Stimulated activated CD8-positive, alpha-beta memory T cell treated with anti-CD3 and anti-CD28 coated beads, Interleukin-4, amount 100 ng/mL, for 4 hours (primary cell): ENCODE measurements at regions not wholly inside any gene's neighbourhood (a gene's known extent, or its start where the extent isn't known, plus 50 kb on each side); places are given as distances from the start of the nearest gene placed in this dataset.
"Not testable (repeated sequence)": the region's sequence is repeated elsewhere in the genome, so short reads cannot be mapped to it uniquely, and the experiment has no call there.

Experiments used
- DNase-seq, 2 donors: peaks; one replicate each; pipeline ENCODE4 v3.0.0-alpha.2; 2020; ENCODE audit warnings: low read depth in 2 of 2, low spot score in 1 of 2

GRCh38 chr21:35478161-35479064, 429.3 kb upstream of the RUNX1 start:
- DNase-seq: no peak

GRCh38 chr21:35477622-35478021, 428.5 kb upstream of the RUNX1 start:
- no peak for DNase-seq

DNA sequence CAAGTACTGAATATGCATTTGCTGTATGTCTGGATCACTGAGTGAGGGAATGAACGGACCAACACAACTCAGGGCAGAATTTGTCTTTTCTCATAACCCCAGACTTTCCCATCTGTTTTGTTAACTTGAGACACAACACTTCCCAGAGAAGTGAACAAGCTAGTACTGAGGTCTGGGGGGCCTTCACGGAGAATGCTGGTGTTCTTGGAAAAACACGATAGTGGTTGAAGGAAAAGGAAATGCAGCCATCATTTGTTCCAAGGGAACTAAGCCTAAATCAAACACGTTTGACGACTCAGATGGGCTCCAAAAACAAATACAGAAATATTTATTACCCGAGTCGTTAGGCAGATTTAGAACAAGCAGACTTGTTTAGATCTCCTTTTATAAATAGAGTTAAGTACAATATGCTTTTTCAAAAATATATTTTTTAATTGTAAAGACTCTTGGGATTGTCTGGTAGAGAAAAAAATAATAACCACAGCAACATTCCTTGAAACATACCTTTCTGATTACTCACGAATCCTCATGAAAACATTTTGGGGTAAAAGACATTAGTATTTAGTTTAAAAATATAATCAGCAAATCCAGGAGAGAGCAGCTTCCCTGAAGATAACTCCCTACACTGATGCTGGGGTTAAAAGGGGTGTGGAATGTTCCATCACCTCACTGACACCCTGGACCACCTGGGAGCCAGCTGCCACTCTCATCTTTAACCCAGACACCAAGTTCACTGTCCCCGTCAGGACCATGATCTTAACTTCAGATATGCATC, 427.7 kb upstream of the RUNX1 start:
- no peak for DNase-seq

DNA sequence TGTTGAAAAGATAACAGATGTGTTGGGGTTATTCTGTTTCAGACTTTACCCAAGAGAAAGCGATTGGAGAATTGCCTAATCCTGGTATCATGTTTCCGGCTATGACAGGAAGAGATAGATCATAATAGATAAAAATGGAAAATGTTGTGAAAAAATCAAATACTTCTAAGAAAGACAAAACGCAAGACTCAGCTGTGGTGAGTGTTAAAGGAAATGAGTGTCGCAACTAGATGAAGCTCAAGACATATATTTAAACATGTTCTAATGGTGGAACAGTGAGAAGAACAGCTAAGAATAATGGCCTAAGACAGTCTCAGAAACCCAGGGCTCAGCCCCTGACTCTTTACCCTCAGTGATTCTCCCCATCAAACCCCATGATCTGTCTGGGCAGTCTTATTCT, 426.7 kb upstream of the RUNX1 start:
- DNase-seq: no peak

GRCh38 chr21:35475009-35475408, 425.9 kb upstream of the RUNX1 start:
- no peak for DNase-seq

- DNase-seq: no peak
These were observed 424.4 kb upstream of the RUNX1 start for GRCh38 chr21:35473496-35473895.

- DNase-seq: no peak
These were observed 421.4 kb upstream of the RUNX1 start for GRCh38 chr21:35470522-35470921.

DNA sequence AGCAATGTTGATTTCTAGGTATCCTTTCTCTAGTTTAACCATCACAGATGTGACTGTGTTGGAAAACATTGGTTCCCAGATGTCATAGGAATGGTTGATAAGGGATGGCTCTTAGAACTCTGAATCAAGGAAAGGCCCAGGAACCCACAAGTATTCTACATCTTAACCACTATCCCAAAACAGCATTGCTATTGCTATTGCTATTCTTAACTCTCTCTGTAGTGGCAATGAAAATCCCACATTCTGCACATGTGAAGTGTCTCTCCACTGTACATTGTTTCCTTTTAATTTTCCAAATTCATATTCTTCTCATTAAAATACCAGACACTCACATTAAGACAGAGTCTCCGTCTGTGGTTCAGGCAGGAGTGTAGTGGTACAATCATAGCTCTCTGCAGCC, 420.4 kb upstream of the RUNX1 start:
- no peak for DNase-seq

DNA sequence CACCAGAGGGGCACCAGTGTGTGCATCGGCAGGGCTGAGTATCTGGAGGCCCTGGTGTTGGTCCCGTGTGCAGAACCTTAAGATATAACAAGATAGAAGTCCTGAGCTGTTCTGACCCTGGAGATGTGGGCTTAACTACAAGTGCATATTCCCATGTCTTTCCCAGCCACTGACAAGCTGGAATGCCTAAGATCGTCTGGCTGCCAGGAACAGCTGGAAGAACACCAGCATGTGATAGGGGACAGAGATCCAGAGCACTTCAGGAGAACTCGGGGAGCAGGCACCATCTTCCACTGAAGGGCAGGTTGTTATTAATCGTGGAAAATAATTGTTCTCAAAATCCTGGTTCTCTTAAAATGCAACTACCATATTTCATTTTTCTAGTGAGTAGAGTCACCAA, 419.9 kb upstream of the RUNX1 start:
- no peak for DNase-seq

DNA sequence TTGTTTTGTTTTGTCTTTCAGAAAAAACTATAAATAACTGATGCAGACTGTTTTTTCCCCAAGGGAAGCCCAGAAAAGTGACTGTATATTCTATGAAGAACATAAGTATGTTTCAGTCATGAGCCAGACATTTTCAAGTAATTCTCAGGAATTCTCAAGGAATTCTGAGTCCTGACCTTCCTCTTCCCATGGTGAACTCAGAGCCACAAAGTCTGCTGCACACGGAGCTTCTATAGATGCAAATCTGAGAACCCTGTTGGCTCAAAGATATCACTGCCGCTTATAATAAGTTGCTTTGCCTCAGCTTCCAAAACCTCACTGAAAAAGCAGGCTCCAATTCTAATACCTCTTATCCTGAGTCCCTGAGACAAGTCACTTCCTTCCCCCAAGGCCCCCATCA, 418.5 kb upstream of the RUNX1 start:
- DNase-seq: no peak

- DNase-seq: not testable (repeated sequence)
These were observed 417.6 kb upstream of the RUNX1 start for GRCh38 chr21:35466681-35467080.

- no peak for DNase-seq
These were observed 416.6 kb upstream of the RUNX1 start for GRCh38 chr21:35465741-35466140.

GRCh38 chr21:35461700-35462099, 412.6 kb upstream of the RUNX1 start:
- DNase-seq: no peak

DNA sequence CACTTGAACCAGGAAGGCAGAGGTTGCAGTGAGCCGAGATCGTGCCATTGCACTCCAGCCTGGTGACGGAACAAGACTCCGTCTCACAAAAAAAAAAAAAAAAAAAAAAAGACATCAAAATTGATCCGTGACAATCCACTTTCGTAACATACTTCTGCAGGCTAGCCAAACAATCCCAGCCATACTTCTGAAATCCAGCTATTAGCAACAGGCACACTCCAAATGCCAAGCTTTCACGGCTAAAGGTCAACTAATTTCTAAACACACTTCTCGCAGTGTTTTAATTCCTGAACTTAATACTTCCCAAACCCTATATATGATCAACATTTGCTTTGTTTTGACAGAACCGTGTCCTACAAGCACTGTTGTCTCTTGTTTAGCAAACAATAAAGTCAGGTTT, 411.3 kb upstream of the RUNX1 start:
- DNase-seq: no peak

GRCh38 chr21:35458405-35458804, 409.3 kb upstream of the RUNX1 start:
- DNase-seq: no peak

- no peak for DNase-seq
These were observed 408.1 kb upstream of the RUNX1 start for GRCh38 chr21:35457097-35457804.

GRCh38 chr21:35451276-35451675, 402.2 kb upstream of the RUNX1 start:
- DNase-seq: no peak

- DNase-seq: no peak
These were observed 401.7 kb upstream of the RUNX1 start for GRCh38 chr21:35450830-35451229.

GRCh38 chr21:35449846-35450245, 400.7 kb upstream of the RUNX1 start:
- DNase-seq: no peak

DNA sequence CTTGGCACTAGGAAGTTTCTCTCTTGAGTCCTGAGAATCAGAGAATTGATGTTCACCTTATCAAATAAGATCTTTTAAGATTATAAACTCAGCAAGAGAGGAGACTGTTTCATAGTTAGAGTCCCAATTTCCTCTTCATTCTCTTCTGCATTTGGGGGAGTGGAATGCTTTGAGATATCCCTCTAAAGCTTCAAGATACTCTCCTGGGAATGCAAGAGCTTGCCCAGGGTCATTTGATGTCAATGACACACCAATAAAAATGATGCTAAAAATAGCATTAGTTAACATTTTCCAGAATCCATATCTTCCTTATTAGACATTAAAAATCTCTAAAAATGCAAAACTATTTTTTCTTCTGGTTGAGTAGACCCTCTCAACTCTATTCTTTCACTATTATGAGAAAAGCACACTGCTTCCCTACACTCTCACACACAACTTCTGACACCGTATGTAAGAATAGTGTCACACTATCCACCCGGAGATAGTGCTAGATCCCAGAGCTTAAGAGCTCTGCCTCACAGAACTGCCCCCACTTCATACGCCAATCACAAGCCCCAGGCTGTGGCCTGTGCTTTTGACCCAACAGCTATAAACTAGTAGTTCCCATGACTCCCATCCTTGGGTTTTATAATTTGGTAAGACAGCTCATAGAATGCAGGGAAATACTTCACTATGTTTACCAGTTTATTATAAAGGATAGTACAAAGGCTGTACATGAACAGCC, 399.9 kb upstream of the RUNX1 start:
- no peak for DNase-seq

DNA sequence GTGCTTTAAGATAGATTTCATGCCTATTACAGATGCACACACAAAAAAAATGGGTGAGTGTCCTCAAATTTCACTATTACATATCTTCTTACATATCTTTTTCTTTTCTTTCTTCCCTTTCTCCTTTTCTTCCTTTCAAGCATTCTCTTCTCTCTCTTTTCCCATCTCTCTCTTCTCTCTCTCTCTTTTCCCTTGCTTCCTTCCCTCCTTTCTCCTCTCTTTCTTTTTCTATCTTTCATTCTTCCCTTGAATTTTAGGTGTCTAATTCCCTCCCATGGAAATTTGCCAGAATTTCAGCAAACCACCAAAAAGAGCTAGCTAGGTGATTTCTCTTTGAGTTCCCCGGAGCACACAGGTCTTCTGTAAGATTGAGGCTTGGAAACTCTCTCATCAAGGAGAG, 395.3 kb upstream of the RUNX1 start:
- DNase-seq: no peak
